ENCODE measurements at regions not wholly inside any gene's neighbourhood (a gene's known extent, or its start where the extent isn't known, plus 50 kb on each side); places are given as distances from the start of the nearest gene placed in this dataset.

DNA sequence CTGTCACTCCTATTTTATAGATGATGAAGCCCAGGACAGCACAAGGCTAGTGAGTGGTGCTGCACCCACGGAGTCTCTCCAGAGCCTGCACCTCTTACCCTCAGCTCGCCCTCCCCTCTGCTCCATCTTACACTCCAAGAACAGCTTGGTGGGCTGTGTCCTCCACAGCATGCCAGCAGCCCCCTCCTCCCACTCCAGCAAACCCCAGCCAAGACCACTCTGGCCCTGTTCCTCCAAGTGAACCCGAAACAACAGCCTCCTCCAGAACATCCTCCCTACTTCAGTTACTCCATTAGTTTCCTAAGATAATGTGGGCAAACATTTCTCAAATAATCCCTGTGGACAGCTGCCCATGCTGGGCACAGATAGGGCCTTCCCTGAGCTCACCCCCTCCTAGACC lies 62.7 kb upstream of the KLF7 start:
- ChIA-PET CTCF (no interaction called here), POLR2A (no interaction called here), RAD21 (ENCODE audit: low non-redundant PET in 1 of 2, low total read pairs in 2 of 2, uncharacterized antibody in 2 of 2, unreplicated experiment in 2 of 2) (no interaction called here)
- Histone ChIP-seq H3K79me2 (ENCODE audit: insufficient read depth, low read length) (no peaks in the 10 kb centered on the region), H3K4me1 (ENCODE audit: control insufficient read depth in 1 of 2, insufficient read depth in 2 of 2, low read length in 2 of 2) (no peaks in the 10 kb centered on the region), H2AFZ (ENCODE audit: low read depth, low read length, poor library complexity, severe bottlenecking) (no peak overlapping the region), H3K27ac (ENCODE audit: low read depth, low read length) (no peak overlapping the region), H3K4me2 (ENCODE audit: low read length) (no peak overlapping the region), H3K4me3 (replicated peaks in 1 of 2; ENCODE audit: low read depth in 1 of 2, low read length in 2 of 2) (no peak overlapping the region), H3K9me2 (ENCODE audit: insufficient read depth) (no peaks in the 10 kb centered on the region), H3K9me3 (ENCODE audit: control insufficient read depth in 1 of 2, insufficient read depth in 1 of 2, low read depth in 1 of 2, low read length in 2 of 2) (no peaks in the 10 kb centered on the region), H4K20me1 (ENCODE audit: insufficient read depth) (no peaks in the 10 kb centered on the region), H3K9ac (ENCODE audit: low read length) (no peak overlapping the region), H3K36me3 (ENCODE audit: control insufficient read depth in 1 of 2, insufficient read depth in 2 of 2, low read length in 2 of 2) (no peaks in the 10 kb centered on the region), H3K27me3 (ENCODE audit: insufficient read depth, low read length) (no peaks in the 10 kb centered on the region)
- TF ChIP-seq, protein P1, sequence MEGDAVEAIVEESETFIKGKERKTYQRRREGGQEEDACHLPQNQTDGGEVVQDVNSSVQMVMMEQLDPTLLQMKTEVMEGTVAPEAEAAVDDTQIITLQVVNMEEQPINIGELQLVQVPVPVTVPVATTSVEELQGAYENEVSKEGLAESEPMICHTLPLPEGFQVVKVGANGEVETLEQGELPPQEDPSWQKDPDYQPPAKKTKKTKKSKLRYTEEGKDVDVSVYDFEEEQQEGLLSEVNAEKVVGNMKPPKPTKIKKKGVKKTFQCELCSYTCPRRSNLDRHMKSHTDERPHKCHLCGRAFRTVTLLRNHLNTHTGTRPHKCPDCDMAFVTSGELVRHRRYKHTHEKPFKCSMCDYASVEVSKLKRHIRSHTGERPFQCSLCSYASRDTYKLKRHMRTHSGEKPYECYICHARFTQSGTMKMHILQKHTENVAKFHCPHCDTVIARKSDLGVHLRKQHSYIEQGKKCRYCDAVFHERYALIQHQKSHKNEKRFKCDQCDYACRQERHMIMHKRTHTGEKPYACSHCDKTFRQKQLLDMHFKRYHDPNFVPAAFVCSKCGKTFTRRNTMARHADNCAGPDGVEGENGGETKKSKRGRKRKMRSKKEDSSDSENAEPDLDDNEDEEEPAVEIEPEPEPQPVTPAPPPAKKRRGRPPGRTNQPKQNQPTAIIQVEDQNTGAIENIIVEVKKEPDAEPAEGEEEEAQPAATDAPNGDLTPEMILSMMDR (IDR thresholded peaks at IDR 0.05 in 2 of 3, conservative IDR thresholded peaks at IDR 0.05 in 1 of 3; ENCODE audit: borderline replicate concordance in 1 of 3, insufficient read depth in 1 of 3, low read depth in 2 of 3, low read length in 2 of 3), result no peak
- no peak for TF ChIP-seq ZNF274 (IDR thresholded peaks at IDR 0.05; ENCODE audit: low read depth, low read length)
- TF ChIP-seq, protein P2, sequence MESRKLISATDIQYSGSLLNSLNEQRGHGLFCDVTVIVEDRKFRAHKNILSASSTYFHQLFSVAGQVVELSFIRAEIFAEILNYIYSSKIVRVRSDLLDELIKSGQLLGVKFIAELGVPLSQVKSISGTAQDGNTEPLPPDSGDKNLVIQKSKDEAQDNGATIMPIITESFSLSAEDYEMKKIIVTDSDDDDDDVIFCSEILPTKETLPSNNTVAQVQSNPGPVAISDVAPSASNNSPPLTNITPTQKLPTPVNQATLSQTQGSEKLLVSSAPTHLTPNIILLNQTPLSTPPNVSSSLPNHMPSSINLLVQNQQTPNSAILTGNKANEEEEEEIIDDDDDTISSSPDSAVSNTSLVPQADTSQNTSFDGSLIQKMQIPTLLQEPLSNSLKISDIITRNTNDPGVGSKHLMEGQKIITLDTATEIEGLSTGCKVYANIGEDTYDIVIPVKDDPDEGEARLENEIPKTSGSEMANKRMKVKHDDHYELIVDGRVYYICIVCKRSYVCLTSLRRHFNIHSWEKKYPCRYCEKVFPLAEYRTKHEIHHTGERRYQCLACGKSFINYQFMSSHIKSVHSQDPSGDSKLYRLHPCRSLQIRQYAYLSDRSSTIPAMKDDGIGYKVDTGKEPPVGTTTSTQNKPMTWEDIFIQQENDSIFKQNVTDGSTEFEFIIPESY (IDR thresholded peaks at IDR 0.05; ENCODE audit: extremely low read depth, insufficient replicate concordance, low read length), result no peak
- TF ChIP-seq, protein P3, sequence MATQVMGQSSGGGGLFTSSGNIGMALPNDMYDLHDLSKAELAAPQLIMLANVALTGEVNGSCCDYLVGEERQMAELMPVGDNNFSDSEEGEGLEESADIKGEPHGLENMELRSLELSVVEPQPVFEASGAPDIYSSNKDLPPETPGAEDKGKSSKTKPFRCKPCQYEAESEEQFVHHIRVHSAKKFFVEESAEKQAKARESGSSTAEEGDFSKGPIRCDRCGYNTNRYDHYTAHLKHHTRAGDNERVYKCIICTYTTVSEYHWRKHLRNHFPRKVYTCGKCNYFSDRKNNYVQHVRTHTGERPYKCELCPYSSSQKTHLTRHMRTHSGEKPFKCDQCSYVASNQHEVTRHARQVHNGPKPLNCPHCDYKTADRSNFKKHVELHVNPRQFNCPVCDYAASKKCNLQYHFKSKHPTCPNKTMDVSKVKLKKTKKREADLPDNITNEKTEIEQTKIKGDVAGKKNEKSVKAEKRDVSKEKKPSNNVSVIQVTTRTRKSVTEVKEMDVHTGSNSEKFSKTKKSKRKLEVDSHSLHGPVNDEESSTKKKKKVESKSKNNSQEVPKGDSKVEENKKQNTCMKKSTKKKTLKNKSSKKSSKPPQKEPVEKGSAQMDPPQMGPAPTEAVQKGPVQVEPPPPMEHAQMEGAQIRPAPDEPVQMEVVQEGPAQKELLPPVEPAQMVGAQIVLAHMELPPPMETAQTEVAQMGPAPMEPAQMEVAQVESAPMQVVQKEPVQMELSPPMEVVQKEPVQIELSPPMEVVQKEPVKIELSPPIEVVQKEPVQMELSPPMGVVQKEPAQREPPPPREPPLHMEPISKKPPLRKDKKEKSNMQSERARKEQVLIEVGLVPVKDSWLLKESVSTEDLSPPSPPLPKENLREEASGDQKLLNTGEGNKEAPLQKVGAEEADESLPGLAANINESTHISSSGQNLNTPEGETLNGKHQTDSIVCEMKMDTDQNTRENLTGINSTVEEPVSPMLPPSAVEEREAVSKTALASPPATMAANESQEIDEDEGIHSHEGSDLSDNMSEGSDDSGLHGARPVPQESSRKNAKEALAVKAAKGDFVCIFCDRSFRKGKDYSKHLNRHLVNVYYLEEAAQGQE (IDR thresholded peaks at IDR 0.05; ENCODE audit: low read depth), result no peak
- BruUV-seq (replicated peaks), result no TSS peak
- intact Hi-C loops (cut with micrococcal nuclease), result no loop called here
- DNase-seq (ENCODE audit: low read depth, low spot score) (no peak), ATAC-seq (no peak)
